NCI-H146 (cell line): ENCODE measurements at regions not wholly inside any gene's neighbourhood (a gene's known extent, or its start where the extent isn't known, plus 50 kb on each side); places are given as distances from the start of the nearest gene placed in this dataset.

ENCODE experiments used
- DNase-seq: peaks from one replicate; lab custom pipeline; 2025; lab: John Stamatoyannopoulos, UW

DNA sequence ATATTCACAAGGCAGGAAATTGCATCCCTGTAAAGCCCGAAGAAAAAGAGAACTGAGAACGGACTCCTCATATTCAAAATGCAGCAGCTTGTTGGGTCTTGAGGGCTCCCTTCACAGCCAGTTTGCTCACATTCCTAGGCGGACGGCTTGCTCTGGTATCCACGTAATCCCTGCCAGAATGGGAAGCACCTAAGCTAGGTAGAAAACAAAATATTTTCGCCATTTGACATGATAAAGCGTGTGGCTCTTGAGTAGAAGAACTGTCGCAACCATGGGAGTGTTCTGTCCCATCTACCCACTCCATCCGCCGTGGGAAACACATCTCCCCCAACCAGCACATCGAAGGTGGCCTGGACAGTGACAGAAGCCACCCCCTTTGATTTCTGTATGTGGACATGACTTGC, 183.1 kb downstream of the GAS1 start:
- DNase-seq: no peak

DNA sequence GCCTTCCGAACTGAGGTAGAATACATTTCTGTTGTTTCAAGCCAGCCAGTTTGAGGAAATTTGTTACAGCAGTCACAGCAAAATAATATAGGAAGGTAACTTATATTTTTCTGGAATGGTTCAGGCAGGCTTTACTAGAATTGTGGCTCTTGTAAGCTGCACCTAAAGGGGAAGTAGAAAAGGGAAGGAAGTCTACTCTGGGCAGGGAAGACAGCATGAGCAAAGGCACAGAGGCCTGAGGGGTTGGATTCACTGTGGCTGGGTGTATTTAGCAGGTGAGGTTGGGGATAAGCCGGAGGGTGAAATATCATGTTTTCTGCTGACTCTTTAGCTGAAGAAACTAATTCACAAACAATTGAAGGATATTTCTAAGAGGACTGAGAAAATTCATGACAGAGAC, 183.5 kb downstream of the GAS1 start:
- DNase-seq: no peak

DNA sequence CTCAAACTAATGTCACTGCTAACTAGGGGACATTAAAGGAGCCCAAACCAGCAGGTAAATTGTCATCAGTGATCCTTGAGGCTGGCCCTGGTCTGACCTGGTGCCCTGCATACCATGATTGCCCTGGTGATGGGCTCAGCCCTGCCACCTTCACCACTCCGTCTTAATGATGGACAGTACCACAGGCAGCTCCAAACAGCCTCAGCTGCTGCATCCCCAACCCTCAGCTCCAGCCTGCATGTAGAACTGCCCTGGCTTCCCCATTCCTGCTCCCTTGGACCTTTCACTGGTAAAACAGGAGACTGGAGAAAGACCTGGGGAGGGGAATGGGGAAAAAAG, 190.0 kb downstream of the GAS1 start:
- DNase-seq: no peak

DNA sequence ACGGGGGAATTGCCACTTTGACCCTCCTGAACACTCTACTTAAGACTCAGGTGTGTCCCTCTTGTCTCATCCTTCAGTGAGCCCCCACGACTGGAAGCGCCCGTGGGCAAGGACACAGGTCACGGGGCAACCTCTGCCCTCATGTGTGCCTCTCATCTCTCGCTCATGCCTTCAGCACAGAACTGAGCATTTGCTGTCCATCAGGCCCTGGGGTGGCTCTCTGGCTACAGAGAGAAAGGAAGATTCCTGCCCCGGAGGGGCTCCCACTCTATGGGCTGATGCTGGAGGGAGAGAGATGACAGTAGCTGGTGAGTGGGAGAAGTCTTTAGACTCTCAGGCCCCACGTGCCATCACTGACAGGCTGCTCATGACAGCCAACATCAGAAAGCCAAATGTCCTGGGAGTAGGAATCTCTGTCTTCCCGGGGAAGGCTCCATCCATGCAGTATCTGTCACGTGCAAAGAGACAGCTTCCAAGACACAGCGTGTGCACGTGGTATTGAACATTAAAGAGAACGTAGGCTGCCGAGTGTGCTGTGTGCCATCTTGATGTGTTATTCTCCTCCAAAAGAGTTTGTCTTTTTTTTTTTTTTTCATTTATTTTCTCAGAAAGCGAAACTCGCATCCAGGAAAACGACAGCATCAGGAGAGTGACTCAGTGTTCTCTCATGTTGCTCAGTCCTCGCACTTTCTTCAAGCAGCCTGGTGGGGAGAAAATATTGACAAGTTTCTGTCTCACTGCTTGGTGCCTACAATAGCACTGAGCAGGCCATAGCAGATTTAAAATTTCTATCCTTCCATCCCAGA, 190.5 kb downstream of the GAS1 start:
- DNase-seq: no peak

DNA sequence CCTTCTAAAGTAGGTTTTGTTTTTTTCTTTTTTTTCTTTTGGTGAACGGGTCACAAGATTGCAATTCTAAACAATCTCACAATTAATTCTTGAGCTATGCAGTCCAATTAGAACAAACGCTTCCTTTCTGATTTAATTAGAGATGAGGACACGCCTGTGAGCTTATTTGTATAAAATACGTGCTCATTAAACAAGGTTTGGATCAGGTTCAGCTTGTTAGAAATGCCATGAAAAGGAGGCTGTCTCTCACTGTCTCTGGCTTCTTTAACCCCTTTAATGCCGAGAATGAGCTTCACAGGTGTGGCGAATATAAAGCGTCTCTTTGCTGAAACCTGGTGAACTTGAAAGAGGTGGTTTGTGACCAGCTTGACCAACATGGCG, 191.8 kb downstream of the GAS1 start:
- DNase-seq: no peak

DNA sequence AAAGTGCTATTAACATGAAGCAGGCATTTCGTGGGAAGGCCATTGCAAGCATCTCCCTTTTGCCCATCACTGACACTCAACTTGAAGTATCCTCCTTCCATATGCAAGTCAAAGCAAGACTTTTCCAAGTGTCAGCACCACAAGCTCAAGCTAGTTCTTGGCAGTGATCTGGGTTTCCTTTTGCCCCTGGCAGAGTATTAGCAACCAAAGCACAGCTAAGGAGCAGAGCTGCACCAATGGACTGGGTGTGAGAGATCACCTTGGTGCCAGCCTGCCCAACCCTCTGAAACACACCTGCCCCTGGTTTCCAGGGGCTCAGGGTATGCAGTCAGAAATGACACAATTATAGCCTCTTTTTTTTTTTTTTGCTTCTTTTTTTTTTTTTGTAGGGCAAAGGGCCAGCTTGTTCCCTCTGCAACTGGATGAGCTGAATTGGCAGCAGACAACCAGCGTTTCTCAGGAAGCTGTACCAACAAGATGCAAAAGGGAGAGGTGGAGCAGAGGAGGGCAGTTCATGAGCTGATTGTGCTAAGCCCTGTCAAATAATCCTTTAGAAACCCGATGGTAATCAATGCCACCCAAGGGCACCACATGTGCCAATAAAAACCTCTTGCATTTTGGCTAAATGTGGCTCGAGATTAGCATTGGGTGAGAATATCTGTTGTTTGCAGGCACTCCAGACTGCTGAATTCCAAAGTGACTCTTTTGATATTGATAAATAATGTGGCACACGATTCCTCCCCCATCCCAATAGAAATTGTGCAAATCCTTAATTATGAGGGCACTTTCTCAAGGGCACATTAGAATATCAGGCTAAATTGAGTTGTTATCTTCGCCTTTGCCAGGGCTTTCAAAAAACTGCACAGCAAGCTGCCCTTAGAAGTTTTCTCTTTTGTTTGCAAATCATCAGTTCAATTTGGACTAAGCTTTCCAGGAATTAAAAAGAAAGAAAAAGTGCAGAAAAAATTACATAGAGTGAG, 192.4 kb downstream of the GAS1 start:
- no peak for DNase-seq

DNA sequence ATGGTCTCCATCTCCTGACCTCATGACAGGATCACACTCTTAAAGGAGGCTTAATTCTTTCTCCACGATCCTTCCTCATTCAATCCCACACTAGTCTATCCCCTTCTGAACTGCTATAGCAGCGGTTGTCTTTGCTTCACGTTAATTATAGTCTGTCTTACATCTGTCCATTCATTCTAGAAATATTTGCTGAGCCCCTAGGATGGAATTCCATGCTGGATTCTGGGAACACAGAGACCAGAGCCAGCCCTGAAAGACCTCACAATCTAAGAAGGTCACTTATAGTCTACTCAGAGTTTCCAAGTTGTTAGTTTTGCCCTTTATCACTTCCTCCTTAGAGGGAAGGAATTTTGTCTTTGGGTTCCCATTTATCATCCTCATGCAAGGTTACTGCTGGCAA, 193.5 kb downstream of the GAS1 start:
- DNase-seq: no peak

DNA sequence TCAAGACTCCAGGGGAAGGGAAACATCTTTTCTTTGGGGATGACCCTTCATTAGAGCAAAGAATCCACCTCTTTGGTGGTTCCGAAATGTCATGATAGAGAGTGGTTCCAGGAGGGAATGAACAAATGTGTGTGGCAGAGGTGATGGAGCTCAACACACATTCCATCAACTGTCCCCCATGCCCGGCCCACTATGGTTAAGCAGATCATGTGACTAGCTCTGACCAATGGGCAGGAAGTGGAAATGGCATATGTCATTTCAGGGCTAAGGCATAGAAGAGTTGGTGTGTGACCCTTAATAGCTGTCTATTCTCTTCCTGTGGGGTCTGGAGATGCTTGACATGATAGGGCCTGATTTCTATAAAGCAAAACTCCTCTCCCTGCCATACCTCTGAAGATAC, 194.6 kb downstream of the GAS1 start:
- DNase-seq: no peak

DNA sequence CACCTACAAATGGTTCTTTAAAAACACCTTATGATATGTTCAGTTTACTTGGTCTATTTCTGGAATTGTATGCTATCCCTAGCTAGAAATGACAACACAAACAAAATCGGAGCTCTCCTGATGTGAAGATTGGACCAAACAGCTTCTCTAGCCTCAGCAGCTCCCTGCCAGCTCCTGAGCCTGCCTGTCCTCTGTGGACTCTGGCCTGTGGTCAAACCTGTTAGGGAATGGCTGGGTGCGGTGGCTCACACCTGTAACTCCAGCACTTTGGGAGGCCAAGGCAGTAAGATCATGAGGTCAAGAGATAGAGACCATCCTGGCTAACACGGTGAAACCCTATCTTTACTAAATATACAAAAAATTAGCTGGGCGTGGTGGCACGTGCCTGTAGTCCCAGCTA, 195.3 kb downstream of the GAS1 start:
- DNase-seq: no peak

DNA sequence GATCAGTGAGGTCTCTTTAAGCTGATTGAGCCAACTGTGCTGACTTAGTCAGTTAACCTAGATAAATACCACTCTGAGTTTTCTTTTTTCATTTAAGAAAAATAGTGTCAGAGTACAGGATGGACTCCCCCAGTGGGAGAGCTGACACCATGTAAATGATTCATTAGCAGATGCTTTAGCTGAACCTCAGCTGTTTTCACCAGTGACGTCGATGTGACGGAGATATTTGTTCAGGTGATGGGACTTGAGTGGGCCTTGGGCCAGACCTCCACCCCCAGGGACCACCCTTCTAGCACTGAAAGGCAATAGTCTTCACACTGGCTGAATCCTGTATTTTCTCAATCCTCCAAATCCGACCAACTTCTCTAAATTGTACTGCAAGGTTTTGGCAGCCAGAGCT, 196.1 kb downstream of the GAS1 start:
- no peak for DNase-seq

DNA sequence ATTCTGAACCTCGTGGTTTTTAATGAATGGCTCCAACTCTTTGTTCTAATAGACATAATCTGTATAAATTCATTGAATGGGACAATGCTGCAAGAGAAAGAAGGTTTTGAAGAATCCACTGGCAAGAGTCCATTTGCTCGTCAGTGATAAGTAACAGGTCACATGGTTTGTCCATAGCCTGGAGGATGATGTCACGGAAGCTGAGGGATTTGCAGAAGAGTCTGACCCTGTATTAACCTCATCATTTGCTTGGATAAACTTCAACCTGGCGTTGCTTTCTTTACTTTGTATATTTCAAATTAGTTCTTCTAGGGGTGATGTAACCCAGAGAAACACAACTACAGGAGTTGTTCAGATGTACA, 197.4 kb downstream of the GAS1 start:
- DNase-seq: no peak

DNA sequence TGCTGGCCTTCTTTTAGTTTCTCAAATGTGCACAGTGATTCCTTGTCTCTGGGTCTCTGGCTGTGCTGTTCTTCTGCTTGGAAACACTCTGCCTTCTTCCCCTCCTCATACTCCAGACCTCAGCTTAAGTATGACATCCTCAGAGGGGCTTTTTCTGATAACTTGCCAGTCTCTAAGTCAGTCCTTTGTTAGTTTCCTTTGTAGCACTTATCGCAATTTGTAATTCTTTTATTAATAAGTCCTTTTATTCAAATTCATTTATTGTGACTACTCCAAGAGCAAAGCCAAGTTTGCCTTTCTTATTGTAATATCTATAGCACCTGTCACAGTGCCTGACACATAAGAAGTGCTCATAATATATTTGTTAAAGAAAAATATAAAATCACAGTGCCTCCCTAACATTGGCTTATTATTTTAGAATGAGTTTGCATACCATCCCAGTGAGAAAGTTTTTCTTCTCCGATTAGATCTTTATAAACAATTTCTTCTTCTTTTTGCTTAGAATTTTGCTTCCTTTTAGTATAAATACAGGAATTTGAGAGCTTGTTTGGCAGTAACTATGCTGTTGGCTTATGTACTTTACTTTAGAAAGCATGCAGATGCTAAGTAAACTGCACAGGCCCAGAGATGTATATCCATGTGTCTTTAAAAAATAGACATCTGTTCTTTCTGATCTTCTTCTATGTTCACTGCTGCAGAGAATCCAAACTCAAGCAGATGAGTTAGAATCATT, 198.0 kb downstream of the GAS1 start:
- DNase-seq: no peak

DNA sequence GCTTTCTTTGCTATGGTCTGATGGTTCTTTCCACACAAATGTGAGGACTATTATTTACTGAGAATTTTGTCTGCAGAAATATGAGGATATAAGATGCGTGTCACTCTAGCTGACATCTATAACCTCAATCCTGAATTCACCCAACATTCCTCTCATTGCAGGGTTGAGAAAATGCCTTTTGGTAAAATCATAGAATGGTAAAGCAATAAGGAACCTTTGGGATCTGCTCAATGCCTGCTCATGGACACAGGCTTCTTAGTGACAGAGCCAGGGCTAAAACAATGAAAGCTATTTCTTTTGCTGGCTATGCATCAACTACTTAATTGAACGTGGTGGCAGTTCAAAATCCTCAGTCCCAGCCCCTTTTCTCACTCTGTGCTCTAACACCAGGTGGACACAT, 199.6 kb downstream of the GAS1 start:
- no peak for DNase-seq

DNA sequence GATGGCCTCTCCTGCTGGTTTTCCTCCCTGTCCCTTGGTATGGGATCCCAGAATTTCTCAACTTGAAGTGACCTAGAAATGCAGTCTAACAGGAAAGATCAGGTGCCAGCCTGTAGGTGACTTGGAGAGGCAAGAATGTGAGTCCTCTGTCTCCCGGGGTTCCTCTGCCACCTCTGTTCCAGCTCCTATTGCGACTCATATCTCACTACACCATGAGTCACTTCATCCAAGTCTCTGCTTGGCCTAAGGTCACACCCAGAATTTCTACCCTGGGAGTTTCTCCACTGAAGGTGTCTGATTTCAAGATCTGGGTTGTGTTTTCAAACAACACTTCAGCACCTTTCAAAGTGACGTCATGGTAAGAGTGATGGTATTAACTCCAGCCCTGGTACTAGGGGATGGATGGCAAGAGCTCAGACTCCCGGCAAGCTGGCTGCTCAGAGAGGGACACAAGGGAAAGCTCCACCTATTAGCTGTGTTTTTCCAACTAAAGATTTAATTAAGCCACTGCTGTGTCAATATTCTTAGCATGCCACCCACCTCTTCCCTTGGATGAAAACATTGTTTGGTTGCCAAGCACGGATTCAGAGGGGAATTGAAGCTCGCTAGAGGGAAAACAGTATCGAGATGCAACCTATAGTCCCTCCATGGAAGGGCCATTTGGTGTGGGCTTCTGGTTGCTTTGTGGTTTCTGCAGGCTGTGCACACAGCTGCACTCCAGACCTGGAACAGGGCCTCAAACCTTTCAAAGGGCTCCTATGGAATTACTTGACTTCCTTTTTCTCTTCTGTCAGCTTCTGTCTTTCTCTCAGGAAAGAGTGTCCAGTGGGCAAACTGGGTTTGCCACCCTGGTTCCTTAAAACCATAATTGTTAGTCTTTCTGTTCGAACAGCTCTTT, 205.7 kb downstream of the GAS1 start:
- DNase-seq: no peak

DNA sequence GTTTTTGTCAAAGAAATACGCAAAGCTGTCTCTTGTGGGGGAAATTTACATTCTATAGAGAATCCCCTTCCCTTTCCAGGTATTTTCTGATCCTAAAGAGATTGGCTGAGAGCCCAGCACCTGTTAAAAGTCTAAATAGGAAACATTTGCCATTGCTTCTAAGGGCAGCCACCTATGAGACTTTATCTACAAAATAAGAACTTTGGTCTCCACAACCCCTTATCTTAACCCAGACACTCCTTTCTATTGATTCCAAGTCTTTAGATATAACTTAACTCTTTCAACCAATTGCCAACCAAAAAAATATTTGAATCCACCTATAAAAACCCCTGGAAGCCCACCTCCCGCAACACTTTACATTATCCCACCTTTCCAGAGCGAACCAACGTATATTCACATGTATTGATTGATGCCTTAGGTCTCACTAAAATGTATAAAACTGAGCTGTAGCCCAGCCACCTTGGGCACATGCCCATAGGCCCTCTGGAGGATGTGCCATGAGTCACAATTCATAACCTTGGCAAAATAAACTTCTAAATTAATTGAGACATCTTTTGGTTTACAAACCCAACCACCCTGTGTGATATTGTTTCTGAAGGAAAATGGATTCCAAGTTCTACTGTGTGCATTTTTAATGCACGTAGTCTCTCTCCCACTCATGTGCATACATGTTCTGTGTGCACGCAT, 211.4 kb downstream of the GAS1 start:
- DNase-seq: no peak

DNA sequence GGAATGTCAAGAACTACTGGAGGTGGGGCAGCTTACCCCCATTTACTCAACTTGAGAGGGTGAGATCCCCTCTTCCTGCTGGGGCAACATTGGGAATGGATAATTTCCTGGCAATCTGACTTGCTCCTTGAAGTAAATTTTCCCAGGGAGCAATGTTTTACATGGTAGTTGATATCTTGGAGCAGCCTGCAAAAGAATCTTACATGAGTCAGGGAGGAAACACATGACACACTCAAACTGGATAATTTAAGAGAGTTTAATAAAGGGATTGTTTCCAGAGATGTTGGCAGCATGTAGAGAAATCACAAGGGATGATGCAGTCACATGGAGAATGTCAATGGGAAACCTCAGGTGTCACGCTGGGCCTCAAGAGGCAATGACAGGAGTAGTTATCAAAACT, 212.5 kb downstream of the GAS1 start:
- no peak for DNase-seq

DNA sequence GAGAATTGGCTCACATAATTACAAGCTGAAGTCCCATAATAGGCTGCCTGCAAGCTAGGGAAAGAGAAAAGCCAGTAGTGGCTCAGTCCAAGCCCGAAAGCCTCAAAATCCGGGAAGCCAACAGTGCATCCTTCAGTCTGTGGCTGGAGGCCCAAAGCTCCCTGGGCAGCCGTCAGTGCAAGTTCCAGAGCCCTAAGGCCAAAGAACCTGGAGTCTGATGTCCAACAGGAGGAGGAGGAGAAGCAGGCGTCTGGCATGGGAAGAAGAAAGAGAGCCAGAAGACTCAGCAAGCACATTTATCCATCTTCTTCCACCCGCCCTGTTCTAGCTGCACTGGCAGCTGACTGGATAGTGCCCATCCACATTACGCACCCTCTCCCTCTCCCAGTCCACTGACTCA, 213.4 kb downstream of the GAS1 start:
- no peak for DNase-seq

DNA sequence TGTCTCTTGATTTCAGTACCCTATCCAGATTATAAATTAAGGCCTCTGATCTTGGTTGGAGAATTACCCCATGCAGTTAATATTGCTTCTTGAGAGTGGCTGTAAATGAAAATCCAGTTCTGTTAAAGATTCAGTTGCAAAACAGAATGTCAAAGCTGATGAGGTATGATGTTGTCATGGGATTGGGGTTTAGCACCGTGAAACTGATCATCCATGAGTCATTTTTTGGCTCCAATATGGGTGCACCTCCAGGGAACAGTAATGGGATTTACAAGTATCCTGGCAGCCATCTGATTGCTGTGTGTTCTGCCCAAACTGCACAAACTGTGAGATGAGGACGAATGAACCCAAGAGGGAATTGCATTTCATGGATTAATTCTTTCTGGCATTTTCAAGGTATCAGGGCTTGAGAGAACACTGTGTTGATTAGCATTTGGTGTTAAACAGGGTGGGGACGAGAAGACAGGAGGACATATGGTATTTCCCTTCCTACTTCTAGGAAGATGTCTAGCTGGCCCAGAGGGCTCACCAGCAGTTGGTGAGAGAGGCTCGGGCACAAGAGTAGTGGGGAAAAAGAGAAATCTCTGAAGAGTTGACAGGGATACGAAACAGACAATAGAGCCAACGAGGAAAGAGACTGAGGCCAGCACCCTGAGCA, 214.7 kb downstream of the GAS1 start:
- no peak for DNase-seq

DNA sequence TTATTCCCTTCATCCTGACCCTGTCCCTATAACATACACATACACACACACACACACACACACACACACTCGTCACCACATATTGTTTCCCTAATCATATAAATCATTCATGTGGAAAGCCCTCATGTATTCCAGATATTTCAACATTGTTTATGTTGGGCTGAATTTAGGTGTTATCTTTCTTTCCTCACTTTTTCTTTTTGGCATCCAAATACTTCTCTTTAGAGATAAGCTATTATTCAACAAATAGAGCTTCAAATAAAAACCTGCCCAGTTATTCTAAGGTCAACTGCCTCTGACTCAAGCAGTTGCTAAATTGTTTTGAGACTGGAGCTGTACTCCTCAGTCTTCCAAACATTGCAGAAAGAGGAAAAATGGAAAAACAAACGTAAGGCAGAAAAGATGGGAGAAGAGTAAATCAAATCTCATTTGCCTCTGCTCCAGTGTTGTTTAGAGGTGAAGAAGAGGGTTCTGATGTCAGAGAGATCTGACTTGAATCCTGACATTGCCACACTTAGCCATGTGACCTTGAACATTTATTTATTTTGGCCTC, 215.7 kb downstream of the GAS1 start:
- DNase-seq: no peak
